ENCODE measurements at regions not wholly inside any gene's neighbourhood (a gene's known extent, or its start where the extent isn't known, plus 50 kb on each side); places are given as distances from the start of the nearest gene placed in this dataset.

- no peak for TF ChIP-seq CTCF (IDR thresholded peaks at IDR 0.05)
- TF ChIP-seq, protein P1, sequence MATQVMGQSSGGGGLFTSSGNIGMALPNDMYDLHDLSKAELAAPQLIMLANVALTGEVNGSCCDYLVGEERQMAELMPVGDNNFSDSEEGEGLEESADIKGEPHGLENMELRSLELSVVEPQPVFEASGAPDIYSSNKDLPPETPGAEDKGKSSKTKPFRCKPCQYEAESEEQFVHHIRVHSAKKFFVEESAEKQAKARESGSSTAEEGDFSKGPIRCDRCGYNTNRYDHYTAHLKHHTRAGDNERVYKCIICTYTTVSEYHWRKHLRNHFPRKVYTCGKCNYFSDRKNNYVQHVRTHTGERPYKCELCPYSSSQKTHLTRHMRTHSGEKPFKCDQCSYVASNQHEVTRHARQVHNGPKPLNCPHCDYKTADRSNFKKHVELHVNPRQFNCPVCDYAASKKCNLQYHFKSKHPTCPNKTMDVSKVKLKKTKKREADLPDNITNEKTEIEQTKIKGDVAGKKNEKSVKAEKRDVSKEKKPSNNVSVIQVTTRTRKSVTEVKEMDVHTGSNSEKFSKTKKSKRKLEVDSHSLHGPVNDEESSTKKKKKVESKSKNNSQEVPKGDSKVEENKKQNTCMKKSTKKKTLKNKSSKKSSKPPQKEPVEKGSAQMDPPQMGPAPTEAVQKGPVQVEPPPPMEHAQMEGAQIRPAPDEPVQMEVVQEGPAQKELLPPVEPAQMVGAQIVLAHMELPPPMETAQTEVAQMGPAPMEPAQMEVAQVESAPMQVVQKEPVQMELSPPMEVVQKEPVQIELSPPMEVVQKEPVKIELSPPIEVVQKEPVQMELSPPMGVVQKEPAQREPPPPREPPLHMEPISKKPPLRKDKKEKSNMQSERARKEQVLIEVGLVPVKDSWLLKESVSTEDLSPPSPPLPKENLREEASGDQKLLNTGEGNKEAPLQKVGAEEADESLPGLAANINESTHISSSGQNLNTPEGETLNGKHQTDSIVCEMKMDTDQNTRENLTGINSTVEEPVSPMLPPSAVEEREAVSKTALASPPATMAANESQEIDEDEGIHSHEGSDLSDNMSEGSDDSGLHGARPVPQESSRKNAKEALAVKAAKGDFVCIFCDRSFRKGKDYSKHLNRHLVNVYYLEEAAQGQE (IDR thresholded peaks at IDR 0.05; ENCODE audit: insufficient read depth in 1 of 2, low read depth in 2 of 2, low read length in 1 of 2), result no peak
- no peak for TF ChIP-seq TCF7L2 (IDR thresholded peaks at IDR 0.05; ENCODE audit: low read depth, low read length)
- no peak for TF ChIP-seq POLR2AphosphoS5 (IDR thresholded peaks at IDR 0.05; ENCODE audit: low read depth, low read length)
- DNase-seq (ENCODE audit: low read depth, low spot score) (no peak), ATAC-seq (no peak)
- no peaks in the 10 kb centered on the region for H3K4me1 ChIP-seq (ENCODE audit: control insufficient read depth, insufficient read depth, low read length)
- no peak overlapping the region for H3K4me3 ChIP-seq (ENCODE audit: low read depth in 2 of 2, low read length in 2 of 2)
- intact Hi-C loops (cut with micrococcal nuclease; ENCODE audit: unreplicated experiment), result no loop called here
- no peak overlapping the region for H3K27ac ChIP-seq (ENCODE audit: low read length)
- H3K9me3 ChIP-seq (ENCODE audit: control insufficient read depth, insufficient read depth, low read depth, low read length), result no peaks in the 10 kb centered on the region
- no TSS peak for BruUV-seq (replicated peaks)
- ChIA-PET CTCF (no interaction called here), POLR2A (no interaction called here)
- no peaks in the 10 kb centered on the region for H3K27me3 ChIP-seq (ENCODE audit: control insufficient read depth, insufficient read depth, low read length)
- in situ Hi-C loops (cut with HindIII; ENCODE audit: low pct_unique_long_range_greater_than_20kb, low sequenced_read_pairs), result no loop called here
- H3K36me3 ChIP-seq (ENCODE audit: control insufficient read depth, insufficient read depth, low read length), result no peaks in the 10 kb centered on the region
Measured at GRCh38 chr2:22691666-22692065, 693.3 kb upstream of the KLHL29 start.

DNA sequence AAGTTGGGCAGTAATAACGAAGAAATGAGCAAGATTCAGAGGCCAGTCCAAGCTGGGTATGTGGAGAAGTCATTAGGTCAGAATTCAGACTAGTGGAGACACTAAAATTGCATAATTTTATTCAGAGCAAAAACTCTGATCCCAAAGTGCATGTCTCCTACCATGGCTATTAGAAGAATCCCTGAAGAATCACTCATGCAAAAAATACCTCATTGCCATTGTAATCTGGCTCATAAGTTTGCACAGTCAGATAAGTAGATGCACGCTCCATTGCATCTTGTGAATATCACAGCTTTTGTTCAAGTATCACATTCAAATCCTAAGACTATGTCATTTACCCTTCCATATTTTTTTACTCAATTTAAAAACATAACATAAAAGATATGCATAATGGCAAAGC lies 692.2 kb upstream of the KLHL29 start:
- no peak for ATAC-seq
- in situ Hi-C loops (cut with HindIII; ENCODE audit: low pct_unique_long_range_greater_than_20kb, low sequenced_read_pairs), result no loop called here
- no peaks in the 10 kb centered on the region for H3K9me3 ChIP-seq (ENCODE audit: control insufficient read depth, insufficient read depth, low read depth, low read length)
- H3K27me3 ChIP-seq (ENCODE audit: control insufficient read depth, insufficient read depth, low read length), result no peaks in the 10 kb centered on the region
- no TSS peak for BruUV-seq (replicated peaks)
- intact Hi-C loops (cut with micrococcal nuclease; ENCODE audit: unreplicated experiment), result no loop called here
- H3K4me3 ChIP-seq (ENCODE audit: low read depth in 2 of 2, low read length in 2 of 2), result no peak overlapping the region
- TF ChIP-seq SIN3A (IDR thresholded peaks at IDR 0.05; ENCODE audit: borderline replicate concordance, insufficient read depth, low read depth, low read length), result no peak
- no peak for TF ChIP-seq CTCF (IDR thresholded peaks at IDR 0.05)
- TF ChIP-seq TCF7L2 (IDR thresholded peaks at IDR 0.05; ENCODE audit: low read depth, low read length), result no peak
- TF ChIP-seq, protein P1 (IDR thresholded peaks at IDR 0.05; ENCODE audit: insufficient read depth in 1 of 2, low read depth in 2 of 2, low read length in 1 of 2), result no peak
- TF ChIP-seq POLR2AphosphoS5 (IDR thresholded peaks at IDR 0.05; ENCODE audit: low read depth, low read length), result no peak
- H3K27ac ChIP-seq (ENCODE audit: low read length), result no peak overlapping the region
- no peaks in the 10 kb centered on the region for H3K36me3 ChIP-seq (ENCODE audit: control insufficient read depth, insufficient read depth, low read length)
- DNase-seq (ENCODE audit: low read depth, low spot score), result no peak
- no peaks in the 10 kb centered on the region for H3K4me1 ChIP-seq (ENCODE audit: control insufficient read depth, insufficient read depth, low read length)
- POLR2A ChIA-PET, result interaction anchor here (0.7 kb wide), 1 partner anchor 1244 kb away, joined by 4 read pairs; no protein-coding TSS in a partner anchor
- CTCF ChIA-PET, result interaction anchor here (0.7 kb wide), 1 partner anchor 790 kb away, joined by 3 read pairs; no protein-coding TSS in a partner anchor

All from Panc1 (cell line).